ENCODE measurements at regions not wholly inside any gene's neighbourhood (a gene's known extent, or its start where the extent isn't known, plus 50 kb on each side); places are given as distances from the start of the nearest gene placed in this dataset.
A peak's percentile ranks its signal among the peaks of the same experiment; 100 is the strongest.

DNA sequence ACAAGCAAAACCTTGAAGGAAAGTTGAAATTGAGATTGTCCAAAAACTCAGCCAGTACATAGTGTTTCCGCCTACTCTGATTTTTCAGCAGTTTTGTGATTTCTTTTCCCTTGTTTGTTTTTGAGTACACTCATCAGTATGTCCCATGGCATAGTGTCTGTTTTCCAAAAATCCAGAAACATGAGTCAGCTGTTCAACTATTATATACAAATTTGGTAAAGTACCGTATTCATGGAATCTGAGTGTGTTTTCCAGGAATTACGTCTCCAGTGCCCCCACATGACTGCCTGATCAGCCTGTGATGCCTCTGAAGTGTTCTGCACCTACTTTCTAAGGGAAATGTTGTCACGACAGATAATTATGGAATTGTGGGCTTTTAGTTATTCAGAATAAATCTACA, 186.8 kb downstream of the LTN1 start:
- no peaks in the 10 kb centered on the region for H3K27me3 ChIP-seq (ENCODE audit: control insufficient read depth in 2 of 2, insufficient read depth in 2 of 2, low read length in 2 of 2)
- no peaks in the 10 kb centered on the region for H3K9me3 ChIP-seq (replicated peaks; ENCODE audit: control insufficient read depth, insufficient read depth, low read depth, low read length)
- no TSS peak for BruUV-seq (replicated peaks)
- intact Hi-C loops (cut with micrococcal nuclease) = no loop called here
- FAIRE-seq (no peak), ATAC-seq (no peak), DNase-seq (ENCODE audit: extremely low read depth in 1 of 4, low spot score in 3 of 4) (no peak)
- no peaks in the 10 kb centered on the region for H3K79me2 ChIP-seq (ENCODE audit: control insufficient read depth, insufficient read depth, low read length)
- CTCF ChIA-PET (ENCODE audit: low intra/inter-chr PET ratio) = no interaction called here
- no peaks in the 10 kb centered on the region; a peak in 1 of 5 replicates for H3K4me1 ChIP-seq (replicated peaks in 1 of 2; ENCODE audit: control insufficient read depth in 2 of 2, insufficient read depth in 2 of 2, low read length in 2 of 2)
- H3K4me2 ChIP-seq (ENCODE audit: insufficient read depth, low read length) = no peak overlapping the region
- WGBS (ENCODE audit: insufficient coverage, low coverage, missing lambda C conversion rate) = 6% methylated on average over 4 of the region's 4 CpGs
- H3K36me3 ChIP-seq (ENCODE audit: control insufficient read depth, insufficient read depth, low read length) = no peaks in the 10 kb centered on the region
- H4K20me1 ChIP-seq (replicated peaks; ENCODE audit: control insufficient read depth, insufficient read depth, low read length) = no peaks in the 10 kb centered on the region
- no peaks in the 10 kb centered on the region for H3K9me1 ChIP-seq (ENCODE audit: control insufficient read depth, insufficient read depth, low read length)
- no peak overlapping the region for H3K27ac ChIP-seq (ENCODE audit: extremely low read depth, low read depth, low read length)
- H3K9ac ChIP-seq (ENCODE audit: insufficient read depth in 1 of 2, low read depth in 2 of 2, low read length in 2 of 2) = no peak overlapping the region
- H3K4me3 ChIP-seq = no peak overlapping the region
- in situ Hi-C loops (cut with MboI) = no loop called here
- no peak overlapping the region for H2AFZ ChIP-seq (ENCODE audit: low read depth, low read length)
- POLR2A ChIA-PET = no interaction called here
- TF ChIP-seq THAP12 (CRISPR knock-in tag; IDR thresholded peaks at IDR 0.05) = no peak
- TF ChIP-seq, protein P1, sequence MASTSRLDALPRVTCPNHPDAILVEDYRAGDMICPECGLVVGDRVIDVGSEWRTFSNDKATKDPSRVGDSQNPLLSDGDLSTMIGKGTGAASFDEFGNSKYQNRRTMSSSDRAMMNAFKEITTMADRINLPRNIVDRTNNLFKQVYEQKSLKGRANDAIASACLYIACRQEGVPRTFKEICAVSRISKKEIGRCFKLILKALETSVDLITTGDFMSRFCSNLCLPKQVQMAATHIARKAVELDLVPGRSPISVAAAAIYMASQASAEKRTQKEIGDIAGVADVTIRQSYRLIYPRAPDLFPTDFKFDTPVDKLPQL (IDR thresholded peaks at IDR 0.05; ENCODE audit: extremely low read depth, insufficient read length) = no peak
- TF ChIP-seq FOSL1 (tag; conservative IDR thresholded peaks at IDR 0.05) = 0 out of 2 replicates have a peak, but pooled peaks have one; percentile 12
- no peak for TF ChIP-seq NFATC3 (IDR thresholded peaks at IDR 0.05)
- TF ChIP-seq, protein P2, sequence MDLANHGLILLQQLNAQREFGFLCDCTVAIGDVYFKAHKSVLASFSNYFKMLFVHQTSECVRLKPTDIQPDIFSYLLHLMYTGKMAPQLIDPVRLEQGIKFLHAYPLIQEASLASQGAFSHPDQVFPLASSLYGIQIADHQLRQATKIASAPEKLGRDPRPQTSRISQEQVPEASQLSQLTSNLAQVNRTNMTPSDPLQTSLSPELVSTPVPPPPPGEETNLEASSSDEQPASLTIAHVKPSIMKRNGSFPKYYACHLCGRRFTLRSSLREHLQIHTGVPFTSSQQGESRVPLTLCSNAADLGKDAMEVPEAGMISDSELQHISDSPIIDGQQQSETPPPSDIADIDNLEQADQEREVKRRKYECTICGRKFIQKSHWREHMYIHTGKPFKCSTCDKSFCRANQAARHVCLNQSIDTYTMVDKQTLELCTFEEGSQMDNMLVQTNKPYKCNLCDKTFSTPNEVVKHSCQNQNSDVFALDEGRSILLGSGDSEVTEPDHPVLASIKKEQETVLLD (IDR thresholded peaks at IDR 0.05) = no peak
- no peak for TF ChIP-seq SRSF1 (IDR thresholded peaks at IDR 0.05; ENCODE audit: low read depth, low read length)
- no peak for TF ChIP-seq GATA2 (CRISPR knock-in tag; IDR thresholded peaks at IDR 0.05)
- no peak for TF ChIP-seq GTF2A2 (tag; IDR thresholded peaks at IDR 0.05)
- no peak for TF ChIP-seq TAF9B (IDR thresholded peaks at IDR 0.05; ENCODE audit: partially characterized antibody)
- no peak for TF ChIP-seq SRSF7 (optimal IDR thresholded peaks at IDR 0.05; ENCODE audit: low read depth, low read length)
- no peak for TF ChIP-seq NFXL1 (CRISPR knock-in tag; IDR thresholded peaks at IDR 0.05)
- TF ChIP-seq SAFB (IDR thresholded peaks at IDR 0.05; ENCODE audit: borderline replicate concordance, low read depth, low read length) = no peak
- TF ChIP-seq ILF3 (IDR thresholded peaks at IDR 0.05; ENCODE audit: borderline replicate concordance) = no peak
- TF ChIP-seq NR2C2 (CRISPR knock-in tag; IDR thresholded peaks at IDR 0.05) = no peak
- TF ChIP-seq NR2C2 (tag; IDR thresholded peaks at IDR 0.05) = no peak
- TF ChIP-seq BDP1 (IDR thresholded peaks at IDR 0.05; ENCODE audit: insufficient read depth, insufficient read length) = no peak
- no peak for TF ChIP-seq CHD4 (IDR thresholded peaks at IDR 0.05; ENCODE audit: insufficient read depth, insufficient replicate concordance, low read depth, low read length, poor library complexity, severe bottlenecking)
- TF ChIP-seq, protein P3, sequence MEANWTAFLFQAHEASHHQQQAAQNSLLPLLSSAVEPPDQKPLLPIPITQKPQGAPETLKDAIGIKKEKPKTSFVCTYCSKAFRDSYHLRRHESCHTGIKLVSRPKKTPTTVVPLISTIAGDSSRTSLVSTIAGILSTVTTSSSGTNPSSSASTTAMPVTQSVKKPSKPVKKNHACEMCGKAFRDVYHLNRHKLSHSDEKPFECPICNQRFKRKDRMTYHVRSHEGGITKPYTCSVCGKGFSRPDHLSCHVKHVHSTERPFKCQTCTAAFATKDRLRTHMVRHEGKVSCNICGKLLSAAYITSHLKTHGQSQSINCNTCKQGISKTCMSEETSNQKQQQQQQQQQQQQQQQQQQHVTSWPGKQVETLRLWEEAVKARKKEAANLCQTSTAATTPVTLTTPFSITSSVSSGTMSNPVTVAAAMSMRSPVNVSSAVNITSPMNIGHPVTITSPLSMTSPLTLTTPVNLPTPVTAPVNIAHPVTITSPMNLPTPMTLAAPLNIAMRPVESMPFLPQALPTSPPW (CRISPR knock-in tag; IDR thresholded peaks at IDR 0.05) = no peak
- TF ChIP-seq TEAD2 (tag; IDR thresholded peaks at IDR 0.05) = no peak
- TF ChIP-seq C11orf30 (IDR thresholded peaks at IDR 0.05; ENCODE audit: low read depth) = no peak
